ENCODE measurements at regions not wholly inside any gene's neighbourhood (a gene's known extent, or its start where the extent isn't known, plus 50 kb on each side); places are given as distances from the start of the nearest gene placed in this dataset.
"Not testable (repeated sequence)": the region's sequence is repeated elsewhere in the genome, so short reads cannot be mapped to it uniquely, and the experiment has no call there.

DNA sequence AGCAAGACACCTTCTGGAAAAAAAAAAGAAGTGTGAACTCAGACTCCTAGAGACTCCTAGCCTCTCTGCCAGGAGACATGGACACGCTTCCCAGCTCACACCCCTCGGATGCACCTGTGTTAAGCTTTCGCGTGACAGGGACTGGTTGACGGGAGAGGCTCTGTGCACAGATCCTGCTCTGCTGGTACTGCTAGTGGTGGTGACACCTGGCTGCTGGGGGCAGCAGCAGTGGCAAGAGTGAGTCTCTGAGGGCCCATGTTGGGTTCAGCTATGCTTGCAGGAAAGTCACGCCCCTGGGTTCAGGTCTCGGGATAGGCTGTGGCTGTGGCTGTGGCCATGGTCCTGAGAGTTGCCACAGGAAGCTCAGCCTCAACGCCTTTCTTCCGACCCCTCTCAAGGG lies 81.1 kb downstream of the XRCC2 start:
- no peak for DNase-seq (ENCODE audit: low spot score)

GRCh38 chr7:152591976-152592375 lies 84.0 kb downstream of the XRCC2 start:
- DNase-seq (ENCODE audit: low spot score): no peak

- DNase-seq (ENCODE audit: low spot score): no peak
Observed at GRCh38 chr7:152590481-152590880, 85.5 kb downstream of the XRCC2 start.

GRCh38 chr7:152589821-152590220 lies 86.1 kb downstream of the XRCC2 start:
- DNase-seq (ENCODE audit: low spot score): not testable (repeated sequence)

GRCh38 chr7:152588350-152588749 lies 87.6 kb downstream of the XRCC2 start:
- peak; percentile 85 for DNase-seq (ENCODE audit: low spot score)

- DNase-seq (ENCODE audit: low spot score): no peak
Observed at GRCh38 chr7:152587366-152587765, 88.6 kb downstream of the XRCC2 start.

- no peak for DNase-seq (ENCODE audit: low spot score)
Observed at GRCh38 chr7:152583006-152583405, 92.9 kb downstream of the XRCC2 start.

DNA sequence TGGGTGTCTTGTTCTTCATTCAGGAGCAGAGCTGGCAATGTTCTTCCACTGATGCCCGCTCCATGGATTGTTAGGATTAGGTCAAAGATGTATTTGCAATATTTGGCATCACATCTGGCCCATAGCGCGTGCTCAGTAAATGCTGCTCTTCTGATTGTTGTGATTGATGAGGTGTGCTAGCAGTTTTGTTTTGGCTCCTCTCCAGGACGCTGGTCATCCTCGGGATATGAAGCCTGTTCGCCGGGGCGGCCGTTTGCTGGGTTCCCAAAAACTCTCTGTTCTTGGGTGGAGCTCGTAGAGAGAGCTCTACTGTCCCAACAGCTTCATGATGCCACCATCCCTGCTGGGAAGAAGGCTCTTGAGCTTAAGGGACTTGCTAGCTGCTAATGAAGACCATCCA lies 96.9 kb downstream of the XRCC2 start:
- no peak for DNase-seq (ENCODE audit: low spot score)

GRCh38 chr7:152577339-152577738 lies 98.6 kb downstream of the XRCC2 start:
- no peak for DNase-seq (ENCODE audit: low spot score)

DNA sequence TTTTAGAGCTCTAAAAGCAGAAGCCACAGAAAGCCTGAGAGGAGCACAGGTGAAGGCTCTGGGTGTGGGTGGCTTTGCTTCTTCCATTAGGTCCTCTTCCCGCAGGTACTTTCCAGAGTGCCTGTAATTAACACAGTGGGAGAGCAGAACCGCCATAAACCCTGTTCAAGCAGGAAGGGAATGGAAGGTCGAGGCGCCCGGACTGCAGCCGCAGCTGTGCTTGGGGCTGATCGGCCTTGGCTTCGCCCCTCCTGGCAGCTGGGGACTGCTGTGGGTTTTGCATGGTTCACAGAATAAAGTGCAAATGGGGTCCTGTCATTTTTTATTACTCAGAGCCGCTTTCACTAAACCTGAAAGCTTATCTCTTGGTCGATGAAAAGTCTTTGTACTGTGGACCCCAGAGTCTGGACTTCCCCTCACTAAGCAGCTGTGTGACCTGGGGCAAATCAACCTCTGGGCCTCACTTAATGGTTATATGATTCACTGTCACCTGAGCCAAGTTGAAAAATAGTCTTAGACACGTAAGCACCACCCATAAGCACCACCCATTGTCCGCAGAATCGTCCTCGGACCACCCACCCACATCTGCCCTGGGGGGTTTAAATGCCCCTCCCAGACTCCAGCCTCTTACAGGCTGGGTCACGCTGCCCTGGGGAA lies 100.9 kb downstream of the XRCC2 start:
- DNase-seq (ENCODE audit: low spot score): no peak

DNA sequence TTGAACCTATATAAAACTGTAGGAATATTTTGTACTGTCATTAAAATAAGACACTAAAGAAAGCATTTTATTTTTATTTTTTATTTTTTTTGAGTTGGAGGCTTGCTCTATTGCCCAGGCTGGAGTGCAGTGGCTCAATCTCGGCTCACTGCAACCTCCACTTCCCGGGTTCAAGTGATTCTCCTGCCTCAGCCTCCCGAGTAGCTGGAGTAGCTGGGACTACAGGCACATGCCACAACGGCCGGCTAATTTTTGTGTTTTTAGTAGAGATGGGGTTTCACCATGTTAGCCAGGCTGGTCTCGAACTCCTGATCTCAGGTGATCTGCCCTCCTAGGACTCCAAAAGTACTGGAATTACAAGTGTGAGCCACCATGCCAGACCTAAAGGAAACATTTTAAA lies 102.8 kb downstream of the XRCC2 start:
- not testable (repeated sequence) for DNase-seq (ENCODE audit: low spot score)

- DNase-seq (ENCODE audit: low spot score): no peak
Observed at GRCh38 chr7:152572101-152572500, 103.8 kb downstream of the XRCC2 start.

- DNase-seq (ENCODE audit: low spot score): no peak
Observed at GRCh38 chr7:152571068-152571467, 104.9 kb downstream of the XRCC2 start.

GRCh38 chr7:152568972-152569371 lies 107.0 kb downstream of the XRCC2 start:
- DNase-seq (ENCODE audit: low spot score): no peak

DNA sequence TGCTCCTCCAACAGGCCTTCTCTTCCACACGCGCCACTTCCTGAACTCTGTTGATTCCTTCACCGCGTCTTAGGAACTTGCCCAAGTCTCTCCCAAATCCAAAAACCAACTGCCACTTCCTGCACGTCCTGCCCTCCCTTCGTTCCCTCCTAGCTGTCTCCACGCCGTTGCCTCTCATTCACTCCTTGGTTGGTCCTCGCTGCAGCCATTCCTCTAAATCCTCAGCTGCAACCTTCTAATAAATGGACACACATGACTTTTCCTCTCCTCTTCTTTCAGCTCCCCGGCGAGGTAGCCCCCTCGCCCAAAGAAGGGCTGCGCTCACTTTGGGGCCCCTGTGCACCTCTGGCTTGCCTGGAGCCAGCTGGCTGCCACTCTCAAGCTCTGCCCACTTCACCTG lies 110.2 kb downstream of the XRCC2 start:
- no peak for DNase-seq (ENCODE audit: low spot score)

- no peak for DNase-seq (ENCODE audit: low spot score)
Observed at GRCh38 chr7:152564656-152565250, 111.2 kb downstream of the XRCC2 start.

DNA sequence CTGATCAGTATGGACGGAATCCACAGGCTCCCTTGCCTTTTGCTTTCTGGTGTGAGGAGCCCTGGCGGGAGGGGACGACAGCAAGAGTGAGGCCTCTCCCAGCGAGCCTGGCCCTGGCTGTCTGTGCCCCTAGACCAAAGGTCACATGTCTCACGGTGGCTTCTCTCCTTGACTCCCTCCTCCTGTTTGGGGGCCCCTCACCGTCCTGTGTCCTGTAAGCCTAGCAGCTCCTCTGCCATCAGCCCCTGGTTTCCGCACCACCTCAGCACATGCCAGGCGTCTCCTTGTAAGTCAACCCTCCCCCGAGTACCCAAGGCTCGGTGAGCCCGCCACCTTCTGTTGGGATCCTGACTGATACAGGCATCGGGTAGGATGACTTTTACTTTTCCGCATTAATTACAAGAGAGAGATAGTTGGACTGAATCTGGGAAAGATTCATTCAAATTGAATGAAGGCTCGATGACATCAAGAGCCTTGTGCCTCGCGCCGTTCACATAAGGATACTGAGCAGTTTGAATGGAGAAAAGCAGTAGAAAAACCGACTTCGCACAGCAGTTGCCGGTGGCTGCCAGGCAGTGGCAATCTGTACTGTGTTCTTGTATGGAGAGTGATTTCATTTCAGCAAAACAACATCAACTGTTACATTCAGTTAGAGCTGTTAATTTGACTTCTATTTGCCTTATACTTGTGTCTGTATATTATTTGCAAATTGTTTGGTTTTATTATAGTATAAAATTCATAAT lies 119.8 kb downstream of the XRCC2 start:
- DNase-seq (ENCODE audit: low spot score): no peak

DNA sequence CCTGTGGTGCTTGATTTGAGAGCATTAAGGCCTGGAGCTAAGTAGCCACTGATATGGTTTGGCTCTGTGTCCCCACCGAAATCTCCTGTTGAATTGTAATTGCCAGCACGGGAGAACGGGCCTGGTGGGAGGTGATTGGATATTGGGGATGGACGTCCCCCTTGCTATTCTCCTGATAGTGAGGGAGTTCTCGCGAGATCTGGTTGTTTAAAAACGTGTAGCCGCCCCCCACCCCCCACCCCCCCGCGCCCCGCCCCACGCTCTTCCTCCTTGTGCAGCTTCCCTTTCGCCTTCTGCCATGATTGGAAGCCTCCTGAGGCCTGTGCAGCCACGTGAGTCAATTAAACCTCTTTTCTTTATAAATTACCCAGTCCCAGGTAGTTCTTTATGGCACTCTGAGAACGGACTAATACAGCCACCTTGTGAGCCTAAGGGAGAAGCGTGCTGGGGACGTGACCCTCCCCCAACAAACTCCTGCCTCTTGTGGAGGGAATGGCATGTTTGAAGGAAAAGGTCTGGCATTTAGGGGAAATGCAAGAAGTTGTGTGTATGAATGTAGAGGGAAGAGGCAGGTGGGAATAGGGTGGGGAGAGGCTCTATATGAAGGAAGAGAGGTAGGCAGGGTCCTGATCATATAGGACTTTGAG lies 118.0 kb upstream of the KMT2C start:
- no peak for DNase-seq (ENCODE audit: low spot score)

DNA sequence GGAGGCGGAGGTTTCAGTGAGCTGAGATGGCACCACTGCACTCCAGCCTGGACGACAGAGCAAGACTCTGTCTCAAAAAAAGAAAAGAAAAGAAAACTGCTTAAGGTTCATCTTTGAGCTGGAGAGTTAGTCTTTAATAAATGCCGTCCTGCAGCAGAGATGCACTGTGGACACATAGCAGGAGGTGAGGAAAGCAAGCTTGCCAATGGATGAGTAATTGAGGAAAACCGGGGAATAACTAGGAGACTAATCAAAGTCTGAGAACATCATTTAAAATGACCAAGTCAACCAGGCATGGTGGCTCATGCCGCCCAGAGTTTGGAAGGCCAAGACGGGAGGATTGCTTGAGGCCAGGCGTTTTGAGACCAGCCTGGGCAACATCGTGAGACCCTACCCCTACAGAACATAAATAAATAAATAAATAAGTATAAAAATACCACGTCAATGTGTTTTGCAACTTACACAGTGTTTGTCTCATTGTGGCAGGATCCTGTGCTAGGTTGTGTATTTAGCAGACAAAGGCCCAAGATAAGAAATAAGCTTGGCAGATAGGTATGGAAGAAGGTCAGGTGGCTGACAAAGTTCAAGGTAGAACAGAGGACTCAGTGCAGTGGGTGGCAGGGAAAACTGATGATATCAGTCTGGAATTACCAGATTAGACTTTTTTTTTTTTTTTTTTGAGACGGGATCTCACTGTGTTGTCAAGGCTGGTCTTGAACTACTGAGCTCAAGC lies 115.7 kb upstream of the KMT2C start:
- no peak for DNase-seq (ENCODE audit: low spot score)

DNA sequence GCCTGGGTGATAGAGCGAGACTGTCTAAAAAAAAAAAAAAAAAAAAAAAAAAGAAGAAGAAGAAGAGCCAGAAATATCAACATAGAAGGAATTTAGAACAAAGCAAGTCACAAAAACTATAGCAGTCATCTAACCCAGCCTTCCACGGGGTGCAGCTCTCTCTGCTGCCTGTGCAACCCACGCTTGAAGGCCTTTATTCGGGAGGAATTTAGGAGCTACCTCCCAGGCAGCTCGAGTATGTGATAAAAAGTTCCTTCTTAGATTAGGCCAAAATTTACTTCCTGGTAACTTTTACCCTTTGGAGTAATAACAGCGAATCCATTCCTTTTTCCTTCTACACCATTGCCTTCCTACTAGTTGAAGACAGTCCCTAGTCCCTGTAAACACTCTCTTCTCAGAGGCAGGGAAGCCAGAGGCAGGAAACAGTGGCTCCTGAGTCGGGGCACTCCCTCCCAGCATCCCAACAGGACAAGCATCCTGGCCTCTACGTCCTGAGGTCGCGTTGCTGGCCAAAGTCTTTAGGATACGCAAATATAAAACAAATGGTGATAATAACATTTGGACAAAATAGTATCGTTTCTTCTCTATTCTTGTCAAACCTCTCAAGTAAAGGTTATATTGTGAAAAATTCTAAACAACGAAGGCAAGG lies 109.3 kb upstream of the KMT2C start:
- DNase-seq (ENCODE audit: low spot score): no peak

DNA sequence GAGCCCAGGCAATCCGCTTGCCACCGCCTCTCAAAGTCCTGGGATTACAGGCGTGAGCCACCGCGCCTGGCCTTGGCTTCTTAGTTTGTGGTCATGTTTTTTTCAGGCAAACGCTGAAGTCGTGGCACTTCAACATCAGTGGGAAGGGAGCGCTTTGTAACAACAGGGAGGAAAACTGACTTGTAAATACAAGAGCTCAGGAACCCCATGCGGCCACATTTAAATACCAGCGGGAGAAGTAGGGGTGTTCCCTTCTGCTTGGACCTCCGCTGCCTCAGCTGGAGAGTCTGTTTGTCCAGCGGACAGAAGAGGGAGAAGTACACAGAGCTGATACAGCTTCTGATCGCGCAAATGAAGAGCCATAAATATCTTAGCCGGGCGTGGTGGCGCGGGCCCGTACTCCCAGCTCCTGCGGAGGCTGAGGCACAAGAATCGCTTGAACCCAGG lies 108.7 kb upstream of the KMT2C start:
- DNase-seq (ENCODE audit: low spot score): no peak

Measured in A172 (cell line).